Posterior vena cava (tissue), 2 donors: ENCODE measurements at regions not wholly inside any gene's neighbourhood (a gene's known extent, or its start where the extent isn't known, plus 50 kb on each side); places are given as distances from the start of the nearest gene placed in this dataset.
A peak's percentile ranks its signal among the peaks of the same experiment; 100 is the strongest.
"Not testable (repeated sequence)": the region's sequence is repeated elsewhere in the genome, so short reads cannot be mapped to it uniquely, and the experiment has no call there.

Experiments
- DNase-seq: peaks from one replicate; pipeline ENCODE4 v3.0.0-alpha.2; 2020; ENCODE audit warnings: low spot score
- intact Hi-C, 2 donors: fragments of 100-400 bp; cut with DNase I; formaldehyde crosslinking; loops; one replicate each; pipeline versions ENCODE4 v1.14.1 to v1.14.2; 2022 to 2023
- donor health status: DM: yes; HTN: yes; CAD: no.
- donor health status: DM: yes; HTN: yes; CAD: no.

DNA sequence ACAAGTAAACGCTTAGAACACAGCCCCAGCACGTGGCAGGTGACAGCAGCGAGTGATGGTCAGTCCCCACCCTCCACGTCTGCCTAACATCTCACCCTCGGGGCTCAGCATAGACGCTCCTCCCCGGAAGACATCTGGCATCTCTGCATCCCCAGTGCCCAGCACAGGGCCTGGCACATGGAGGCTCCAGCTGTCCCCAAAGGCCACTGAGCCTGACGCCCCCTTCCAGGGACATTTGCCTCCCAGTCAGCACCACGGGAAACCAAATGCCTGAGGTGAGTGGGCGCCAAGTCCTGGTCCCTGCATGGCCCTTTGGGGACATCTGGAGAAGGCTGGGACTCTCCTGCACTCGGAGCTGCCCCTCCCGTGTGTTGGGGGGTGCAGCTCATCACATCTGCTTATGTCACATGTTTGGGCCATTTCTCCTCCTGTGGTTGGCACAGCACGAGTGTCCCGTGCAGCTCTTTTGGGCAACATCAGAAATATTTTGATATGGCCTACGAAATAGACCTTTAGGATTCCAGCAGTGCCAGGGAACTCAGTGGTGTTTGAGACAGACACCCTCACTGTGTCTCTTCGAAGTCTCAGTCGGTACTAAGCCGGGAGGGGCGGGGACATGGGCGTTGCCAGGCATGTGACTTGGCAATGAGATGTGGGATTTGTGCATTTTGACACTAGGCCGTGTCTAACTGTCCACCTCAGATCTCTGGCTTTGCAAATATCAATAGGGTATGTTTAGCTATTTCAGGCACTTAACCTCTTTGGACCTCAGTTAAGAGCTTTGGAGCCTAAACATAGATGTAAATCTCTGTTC lies 315.0 kb downstream of the PTPRU start:
- DNase-seq = no peak
- intact Hi-C loops = no loop called here

DNA sequence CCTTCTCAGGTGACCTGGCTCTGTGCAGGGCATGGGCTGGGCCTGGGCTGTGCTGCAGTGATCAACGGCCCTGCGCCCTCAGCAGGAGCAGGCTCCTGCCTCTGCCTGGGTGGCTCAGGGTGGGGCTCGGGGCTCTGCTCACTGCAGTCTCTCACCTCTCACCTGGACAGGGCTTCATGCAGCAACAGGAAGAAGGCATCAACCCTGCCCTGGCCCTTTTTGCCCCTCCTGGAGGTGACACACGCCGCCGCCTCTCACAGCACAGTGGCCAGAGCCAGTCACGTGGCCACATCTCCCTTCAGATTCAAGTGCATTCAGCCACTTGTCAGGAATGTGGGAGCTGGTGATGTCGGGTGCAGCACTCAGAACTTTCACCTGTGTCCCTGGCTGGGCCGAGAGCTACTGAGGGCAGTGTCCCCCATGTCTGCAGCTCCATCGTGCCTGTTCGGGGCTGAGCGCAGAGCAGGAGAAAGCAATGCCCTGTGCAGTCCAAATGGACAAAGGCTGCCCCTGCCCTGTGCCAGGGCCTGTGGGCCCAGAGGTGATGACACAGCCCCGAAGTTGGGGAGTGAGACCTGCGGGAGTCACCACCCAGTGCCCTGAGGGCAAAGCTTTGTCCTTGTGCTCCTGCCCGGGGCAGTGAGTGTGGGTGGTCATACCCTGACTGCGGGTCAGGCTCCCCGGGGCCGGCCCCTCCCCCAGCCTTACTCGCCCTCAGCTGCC lies 314.0 kb downstream of the PTPRU start:
- peak; percentile 68 for DNase-seq
- intact Hi-C loops = no loop called here

DNA sequence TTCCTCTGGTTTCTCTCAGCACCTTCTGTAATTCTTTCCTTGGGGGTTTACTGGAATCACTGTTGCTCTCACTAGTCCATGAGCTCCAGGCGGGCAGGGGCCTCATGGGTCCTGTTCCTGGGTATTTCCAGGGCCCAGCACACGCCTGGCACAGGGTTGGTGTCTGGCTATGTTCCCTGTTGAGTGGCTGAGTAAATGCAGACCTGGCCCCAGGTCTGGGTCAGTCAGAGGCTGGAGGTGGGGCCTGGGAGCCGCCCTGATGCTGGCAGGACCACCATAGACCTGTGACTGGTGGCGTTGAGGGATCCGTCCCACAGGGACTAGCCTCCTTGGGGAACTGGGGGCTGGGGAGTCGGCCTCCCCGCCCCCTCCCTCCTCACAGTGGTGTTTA lies 313.4 kb downstream of the PTPRU start:
- intact Hi-C loops, DNase-seq: not testable (repeated sequence)

DNA sequence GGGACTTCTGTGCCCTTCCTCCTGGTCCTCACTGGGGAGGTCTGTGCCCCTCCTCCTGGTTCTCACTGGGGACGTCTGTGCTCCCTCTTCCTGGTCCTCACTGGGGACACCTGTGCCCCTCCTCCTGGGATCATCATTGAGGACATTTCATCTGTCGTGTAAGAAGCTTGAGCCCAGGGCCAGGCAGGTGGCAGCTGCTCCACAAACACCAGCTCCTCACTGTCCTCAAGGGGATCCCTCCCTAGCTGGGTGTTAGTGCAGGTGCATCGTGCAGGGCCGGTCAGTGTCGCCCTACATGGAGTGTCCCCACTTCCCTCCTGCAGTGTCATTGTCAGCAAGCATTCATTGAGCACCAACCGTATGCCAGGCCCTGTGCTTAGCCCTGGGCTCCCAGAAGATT lies 312.7 kb downstream of the PTPRU start:
- peak; percentile 62 for DNase-seq
- intact Hi-C loops = no loop called here

DNA sequence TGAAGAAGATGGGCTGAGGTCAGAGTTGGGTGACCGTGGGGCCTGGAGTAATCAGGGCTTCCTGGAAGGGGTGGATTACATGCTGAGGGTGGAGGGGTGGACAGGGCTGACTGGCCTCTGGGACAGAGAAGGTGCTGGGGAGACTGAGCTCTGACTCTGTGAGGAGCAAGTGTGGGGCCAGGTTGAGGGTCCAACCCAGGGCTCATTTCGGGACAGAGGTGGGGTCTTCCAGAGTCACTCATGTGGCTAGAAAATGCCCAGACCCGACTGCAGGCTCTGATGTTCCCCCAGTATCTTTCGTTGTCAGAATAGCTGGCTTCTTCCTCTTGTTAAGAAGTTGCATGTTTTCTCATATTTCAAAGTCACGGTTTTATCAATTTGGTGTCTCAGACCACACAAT lies 311.8 kb downstream of the PTPRU start:
- DNase-seq = no peak
- intact Hi-C loops = no loop called here

DNA sequence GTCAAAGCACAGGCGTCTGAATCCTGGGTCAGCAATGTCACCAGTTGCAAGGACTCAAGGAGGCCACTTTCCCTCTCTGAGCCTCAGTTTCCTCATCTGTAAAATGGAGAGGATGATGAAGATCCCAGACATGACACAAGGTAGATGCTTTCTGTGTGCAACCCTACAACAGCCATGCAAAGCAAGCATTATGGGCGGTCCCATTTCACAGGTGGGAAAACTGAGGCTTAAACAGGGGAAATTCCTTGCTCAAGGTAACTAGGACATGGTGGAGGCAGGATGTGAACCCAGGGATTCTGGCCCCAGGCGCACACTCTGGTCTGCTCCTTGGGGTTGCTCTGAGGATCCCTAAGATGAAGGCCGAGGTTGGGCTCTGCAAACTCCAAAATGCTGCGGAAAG lies 311.0 kb downstream of the PTPRU start:
- DNase-seq = no peak

DNA sequence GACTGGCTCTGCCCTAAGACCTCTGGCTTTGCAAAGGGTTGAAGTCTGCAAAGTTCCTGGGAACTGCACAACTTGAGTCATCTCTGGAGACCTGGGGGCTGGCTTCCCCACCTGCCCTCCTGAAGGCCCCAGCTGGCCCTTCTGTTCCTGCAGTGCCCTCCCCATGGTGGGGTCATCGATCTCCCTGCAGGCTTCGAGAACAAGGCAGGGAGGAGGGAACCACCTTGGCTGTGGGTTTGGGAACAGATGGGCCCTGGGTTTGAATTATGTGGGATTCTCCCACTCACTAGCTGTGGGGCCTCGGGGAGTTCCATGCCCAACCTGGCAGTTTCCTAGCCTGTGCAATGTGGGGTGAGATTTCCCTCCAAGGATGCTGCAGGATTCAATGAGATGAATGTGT lies 310.2 kb downstream of the PTPRU start:
- DNase-seq = no peak
- intact Hi-C loops = no loop called here

More for the DNA sequence above, 311.0 kb downstream of the PTPRU start:
- intact Hi-C loops = no loop called here

DNA sequence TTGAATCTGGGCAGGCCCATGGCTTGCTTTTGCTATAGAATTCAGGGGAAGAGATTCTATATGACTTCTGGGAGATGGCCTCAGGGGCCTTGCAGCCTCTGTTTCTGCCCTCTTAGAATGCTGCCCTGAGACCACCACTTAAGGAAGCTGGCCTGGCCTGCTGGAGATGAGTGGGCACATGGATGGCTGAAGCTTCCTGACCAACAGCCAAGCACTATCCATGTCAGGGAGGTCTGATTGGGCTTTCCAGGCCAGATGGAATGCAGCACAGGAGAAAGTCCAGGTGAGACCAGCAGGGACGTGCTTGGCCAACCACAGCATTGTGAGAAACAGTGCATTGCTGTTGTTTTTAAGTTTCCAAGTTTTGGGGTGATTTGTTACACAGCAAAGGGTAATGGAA lies 308.1 kb downstream of the PTPRU start:
- intact Hi-C loops = no loop called here
- DNase-seq = no peak

DNA sequence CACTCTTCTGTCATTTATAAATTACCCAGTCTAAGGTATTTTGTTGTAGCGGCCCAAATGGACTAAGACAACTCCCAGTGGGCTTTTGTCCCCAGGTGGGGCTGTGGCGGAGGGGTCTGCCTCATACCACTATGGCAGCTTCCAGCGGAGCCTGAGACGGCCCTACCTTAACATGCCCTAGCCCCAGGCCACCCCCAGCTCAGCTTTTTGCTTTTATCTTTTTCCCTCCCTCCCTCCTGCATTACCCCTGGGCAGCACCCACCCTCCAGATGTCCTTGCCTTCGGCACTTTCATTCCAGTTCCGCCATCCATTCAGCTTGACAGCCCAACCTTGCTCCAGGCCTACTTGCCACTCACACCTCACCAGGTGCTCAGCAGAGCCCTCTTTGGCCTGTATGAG lies 307.3 kb downstream of the PTPRU start:
- intact Hi-C loops = no loop called here
- DNase-seq = no peak

DNA sequence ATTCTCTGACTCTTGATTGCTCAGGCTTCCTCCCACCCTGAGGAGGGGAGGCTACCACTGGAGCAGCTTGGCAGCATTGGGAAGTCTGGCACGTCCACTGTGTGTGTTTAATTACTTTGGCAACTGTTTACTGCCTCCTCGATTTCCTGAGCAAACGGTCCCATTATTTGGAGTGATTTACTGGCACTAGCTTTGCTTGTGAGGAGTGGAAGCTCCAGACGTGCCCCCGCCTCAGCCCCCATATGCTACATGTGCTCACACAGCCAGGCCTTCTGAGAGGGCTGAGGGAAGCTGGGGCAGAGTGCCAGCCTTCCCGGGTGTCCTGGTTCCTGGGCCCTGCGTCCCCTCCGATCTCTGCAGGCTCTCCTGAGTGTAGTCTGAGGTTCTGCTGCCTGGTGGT lies 306.2 kb downstream of the PTPRU start:
- intact Hi-C loops = no loop called here
- no peak for DNase-seq

DNA sequence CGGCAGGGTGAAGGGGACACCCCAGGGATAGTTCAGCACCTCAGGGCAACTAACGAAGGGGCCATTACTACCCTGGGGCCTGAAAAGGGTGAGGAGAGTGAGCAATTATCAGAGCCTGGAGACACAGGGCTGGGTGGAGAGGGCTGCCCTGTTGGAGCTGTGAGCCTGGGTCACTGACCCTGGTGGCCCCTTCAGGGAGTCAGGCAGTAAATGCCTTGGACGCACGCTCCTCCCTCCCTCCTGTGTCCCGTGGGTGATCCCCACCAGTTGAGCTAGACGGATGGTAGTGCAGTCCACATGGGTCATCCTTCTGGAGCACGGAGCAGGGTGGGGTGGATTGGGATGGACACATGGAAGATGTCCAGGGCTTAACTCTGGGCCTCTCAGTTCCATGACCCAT lies 305.3 kb downstream of the PTPRU start:
- no peak for DNase-seq

DNA sequence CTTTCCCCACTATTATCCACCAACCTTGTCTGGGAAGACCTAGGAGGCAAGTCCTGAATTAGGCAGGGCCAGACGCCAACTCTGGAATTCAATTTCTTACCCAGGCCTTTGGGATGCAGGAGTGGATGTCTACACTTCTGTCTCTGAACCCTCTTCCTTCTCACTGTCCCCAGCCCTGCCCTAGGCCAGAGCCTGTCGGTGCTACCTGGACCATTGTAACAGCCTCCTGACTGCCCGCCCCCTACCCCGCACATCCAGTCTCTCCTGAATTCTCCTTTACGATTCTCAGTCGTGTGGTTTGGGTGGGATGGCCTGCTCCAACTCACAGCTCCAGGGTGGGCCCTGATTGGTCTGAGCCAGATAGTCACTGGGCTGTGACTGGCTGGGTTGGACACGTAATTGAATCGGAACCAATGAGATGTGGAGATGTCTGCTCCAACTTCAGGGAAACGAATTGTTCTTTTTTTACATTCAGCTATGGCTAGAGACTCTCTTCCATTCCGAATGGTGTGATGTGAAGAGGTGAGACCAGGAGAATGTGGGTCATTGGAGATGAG lies 304.6 kb downstream of the PTPRU start:
- intact Hi-C loops = no loop called here
- DNase-seq = no peak

More for the DNA sequence above, 305.3 kb downstream of the PTPRU start:
- intact Hi-C loops = no loop called here

DNA sequence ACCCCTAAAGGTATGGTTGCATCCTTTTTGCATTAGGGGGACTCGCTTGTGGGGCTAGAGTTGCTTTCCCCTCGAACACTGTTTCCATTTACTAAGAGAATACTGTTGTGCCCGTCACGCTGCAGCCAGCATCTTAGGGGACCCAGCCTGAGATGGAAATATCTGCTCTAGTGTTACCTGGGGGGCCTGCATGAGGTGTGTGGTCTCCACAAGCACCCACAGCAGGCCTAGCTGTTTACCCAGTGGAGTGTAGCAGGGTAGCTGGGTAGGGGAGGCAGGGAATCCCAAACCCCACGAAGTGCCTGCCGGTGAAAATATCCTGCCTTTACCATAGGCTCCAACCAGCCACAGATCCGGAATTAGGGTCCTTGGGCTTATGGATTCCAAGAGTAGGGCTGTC lies 303.6 kb downstream of the PTPRU start:
- intact Hi-C loops = no loop called here
- no peak for DNase-seq

DNA sequence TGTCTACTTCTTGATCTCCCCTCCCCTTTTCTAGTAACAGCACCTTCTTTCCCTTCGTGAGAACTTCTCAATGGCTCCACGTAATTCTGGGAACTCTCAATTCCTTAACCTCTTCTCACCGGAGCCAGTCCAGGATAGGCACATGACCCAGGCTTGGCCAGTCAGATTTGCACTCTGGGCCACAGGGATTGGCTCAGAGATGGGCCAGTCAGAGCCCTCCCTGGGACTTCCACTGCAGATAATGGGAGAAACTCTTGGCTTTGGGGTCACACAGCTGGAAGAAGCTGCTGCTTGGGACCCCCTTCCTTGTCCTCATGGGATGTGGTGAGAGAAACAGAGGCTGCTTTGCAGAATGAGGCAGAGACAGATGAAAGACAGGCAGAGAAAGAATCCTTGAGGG lies 302.3 kb downstream of the PTPRU start:
- intact Hi-C loops = no loop called here
- DNase-seq = no peak

DNA sequence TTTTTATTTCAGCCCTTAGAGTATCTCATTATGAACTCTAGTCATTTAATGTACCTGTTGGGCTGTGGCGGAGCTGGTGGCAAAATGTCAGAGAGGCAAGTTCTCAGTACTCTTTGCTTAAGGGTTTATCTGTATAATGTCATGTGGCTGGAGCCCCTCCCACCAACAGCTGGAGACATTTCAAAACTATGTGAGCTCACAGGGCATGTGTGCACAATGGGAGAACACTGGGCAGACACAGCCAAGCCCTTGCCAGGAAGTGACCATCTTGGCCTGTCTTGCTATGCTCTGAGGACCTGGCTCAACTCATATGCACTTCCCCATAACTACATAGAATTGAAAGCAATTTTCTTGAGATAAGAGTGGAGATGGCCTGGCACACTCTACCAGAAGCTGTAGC lies 296.4 kb downstream of the PTPRU start:
- DNase-seq = no peak
- intact Hi-C loops = no loop called here

DNA sequence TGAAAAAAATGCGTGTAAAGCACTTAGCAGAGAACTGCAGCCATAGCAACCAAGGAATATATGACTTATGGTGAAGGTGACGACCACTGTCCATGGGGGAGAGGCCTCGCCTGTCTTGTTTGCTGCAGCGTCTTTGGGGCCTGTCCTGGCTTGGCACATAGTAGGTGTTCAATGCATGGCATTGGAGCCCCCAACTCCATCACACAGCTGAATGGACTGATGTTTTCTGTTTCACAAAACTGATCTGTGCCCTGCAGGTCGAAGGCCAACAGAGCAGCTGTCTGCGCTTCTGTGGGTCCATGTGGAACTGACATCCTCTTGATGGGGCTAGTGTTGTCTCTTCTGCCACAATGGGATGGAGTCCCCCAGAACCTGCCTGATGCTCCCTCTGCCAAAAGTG lies 296.0 kb downstream of the PTPRU start:
- intact Hi-C loops = no loop called here
- DNase-seq = no peak

DNA sequence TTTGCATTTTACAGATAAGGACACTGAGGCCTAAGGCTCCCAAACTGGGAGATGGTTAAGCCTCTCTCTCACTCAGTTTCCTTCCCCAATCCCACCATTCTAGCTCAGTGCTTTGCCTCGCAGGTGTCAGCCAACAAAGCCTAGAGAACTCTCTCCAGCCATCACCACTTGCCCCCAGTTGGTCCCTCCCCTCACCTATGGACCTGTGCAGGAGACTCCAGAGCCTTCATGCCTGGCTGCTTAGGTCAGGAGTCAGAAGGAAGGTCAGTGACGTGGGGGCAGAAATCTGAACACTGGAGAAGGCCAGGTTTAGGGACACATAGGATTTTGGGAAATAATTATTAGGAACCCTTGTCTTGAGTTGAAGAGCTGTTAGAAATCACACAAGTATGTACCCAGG lies 295.3 kb downstream of the PTPRU start:
- intact Hi-C loops = no loop called here

DNA sequence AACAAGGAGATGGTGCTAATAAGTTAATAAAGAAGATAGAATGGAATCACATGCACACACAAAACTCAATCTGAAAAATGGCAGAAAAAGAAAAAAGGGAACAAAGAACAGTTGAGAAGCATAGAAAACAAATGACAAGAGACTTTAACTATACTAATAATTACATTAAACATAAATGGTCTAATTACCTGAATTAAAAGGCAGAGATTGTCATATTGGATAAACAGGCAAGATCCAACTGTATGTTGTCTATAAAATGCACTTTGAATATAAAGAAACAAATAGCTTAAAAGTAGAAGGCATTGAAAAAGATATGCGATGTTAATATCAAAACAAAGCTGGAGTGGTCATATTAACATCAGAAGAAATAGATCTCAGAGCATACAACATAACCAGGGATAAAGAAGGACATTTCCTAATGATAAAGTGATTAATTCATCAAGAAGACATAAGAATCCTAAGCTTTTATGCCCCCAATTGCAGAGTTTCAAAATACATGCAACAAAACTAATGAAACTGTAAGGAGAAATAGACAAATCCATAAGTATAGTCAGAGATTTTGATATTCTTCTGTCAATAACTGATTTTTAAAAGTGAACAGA lies 293.5 kb downstream of the PTPRU start:
- intact Hi-C loops = no loop called here
- DNase-seq = no peak

More for the DNA sequence above, 295.3 kb downstream of the PTPRU start:
- no peak for DNase-seq

DNA sequence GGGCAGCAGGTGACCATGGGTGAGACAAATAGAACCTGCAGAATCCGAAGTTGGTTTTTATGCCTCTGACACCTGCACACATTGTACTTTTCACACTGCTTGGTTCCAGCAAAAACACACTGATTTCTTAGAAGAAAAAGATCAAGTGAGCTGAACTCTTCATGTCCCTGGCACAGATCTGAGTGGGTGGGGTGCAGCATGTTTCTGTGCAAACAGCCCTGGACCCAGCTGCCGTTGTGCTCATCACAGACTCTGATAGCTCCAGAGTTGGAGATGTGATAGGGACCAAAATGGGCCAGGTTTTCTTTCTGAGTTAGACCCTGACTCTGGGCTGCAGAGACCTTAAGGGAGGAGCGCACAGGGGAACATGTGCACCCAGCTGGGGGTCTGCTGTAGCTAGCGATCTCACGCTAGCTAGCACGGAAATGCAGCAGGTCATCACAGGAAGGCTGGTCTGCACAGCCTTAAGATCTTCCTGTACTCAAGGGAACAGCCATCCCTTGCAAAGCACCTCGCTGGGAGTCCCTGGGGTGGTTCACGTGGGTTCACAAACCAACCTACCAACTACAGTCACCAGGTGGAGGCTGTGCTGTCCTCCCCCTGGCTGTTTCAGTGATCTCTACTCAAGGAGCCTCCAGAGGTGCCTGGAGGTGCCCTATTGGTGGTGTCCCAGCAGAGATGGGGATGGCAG lies 291.1 kb downstream of the PTPRU start:
- DNase-seq = no peak

DNA sequence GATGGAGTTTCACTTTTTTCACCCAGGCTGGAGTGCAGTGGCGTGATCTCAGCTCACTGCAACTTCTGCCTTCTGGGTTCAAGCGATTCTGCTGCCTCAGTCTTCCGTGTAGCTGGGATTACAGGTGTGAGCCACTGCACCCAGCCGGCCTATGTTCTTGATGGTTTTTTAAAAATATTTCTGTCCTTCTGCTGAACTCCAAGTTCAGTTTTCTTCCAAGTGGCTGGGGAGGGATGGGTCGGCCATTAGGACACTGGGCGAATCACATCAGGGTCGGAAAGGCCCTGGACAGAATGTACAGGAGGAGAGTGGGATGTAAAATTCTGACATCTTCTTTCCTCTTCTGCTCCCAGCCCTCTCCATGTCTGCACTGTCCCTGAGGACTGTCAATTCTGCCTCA lies 289.6 kb downstream of the PTPRU start:
- DNase-seq = no peak
- intact Hi-C loops = no loop called here

More for the DNA sequence above, 291.1 kb downstream of the PTPRU start:
- intact Hi-C loops = no loop called here
